NCI-H187 (cell line): ENCODE measurements at regions not wholly inside any gene's neighbourhood (a gene's known extent, or its start where the extent isn't known, plus 50 kb on each side); places are given as distances from the start of the nearest gene placed in this dataset.
"Not testable (repeated sequence)": the region's sequence is repeated elsewhere in the genome, so short reads cannot be mapped to it uniquely, and the experiment has no call there.

Experiments used
- DNase-seq, 2 experiments: peaks; one replicate each; lab custom pipeline; 2025; lab: John Stamatoyannopoulos, UW

DNA sequence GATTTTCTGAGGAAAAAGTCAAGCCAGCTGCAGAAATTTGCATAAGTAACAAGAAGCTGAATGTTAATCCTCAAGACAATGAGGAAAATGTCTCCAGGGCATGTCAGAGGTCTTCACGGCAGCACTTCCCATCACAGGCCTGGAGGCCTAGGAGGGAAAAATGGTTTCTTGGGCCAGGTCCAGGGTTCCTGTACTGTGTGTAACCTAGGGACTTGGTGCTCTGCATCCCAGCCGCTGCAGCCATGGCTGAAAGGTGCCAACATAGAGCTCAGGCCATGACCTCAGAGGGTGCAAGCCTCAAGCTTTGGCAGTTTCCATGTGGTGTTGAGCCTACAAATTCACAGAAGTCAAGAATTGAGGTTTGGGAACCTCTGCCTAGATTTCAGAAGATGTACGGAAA lies 144.1 kb downstream of the AKR1D1 start:
- not testable (repeated sequence) for DNase-seq

DNA sequence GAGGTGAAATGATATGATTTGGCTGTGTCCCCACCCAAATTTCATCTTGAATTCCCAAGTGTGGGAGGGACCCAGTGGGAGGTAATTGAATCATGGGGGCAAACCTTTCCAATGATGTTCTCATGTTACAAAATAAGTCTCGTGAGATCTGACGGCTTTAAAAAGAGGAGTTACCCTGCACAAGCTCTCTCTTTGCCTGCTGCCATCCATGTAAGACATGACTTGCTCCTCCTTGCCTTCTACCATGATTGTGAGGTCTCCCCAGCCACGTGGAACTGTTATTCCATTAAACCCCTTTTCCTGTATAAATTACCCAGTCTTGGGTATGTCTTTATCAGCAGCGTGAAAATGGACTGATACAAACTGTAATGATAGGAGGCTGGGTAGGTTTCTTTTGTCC lies 145.1 kb downstream of the AKR1D1 start:
- not testable (repeated sequence) for DNase-seq

DNA sequence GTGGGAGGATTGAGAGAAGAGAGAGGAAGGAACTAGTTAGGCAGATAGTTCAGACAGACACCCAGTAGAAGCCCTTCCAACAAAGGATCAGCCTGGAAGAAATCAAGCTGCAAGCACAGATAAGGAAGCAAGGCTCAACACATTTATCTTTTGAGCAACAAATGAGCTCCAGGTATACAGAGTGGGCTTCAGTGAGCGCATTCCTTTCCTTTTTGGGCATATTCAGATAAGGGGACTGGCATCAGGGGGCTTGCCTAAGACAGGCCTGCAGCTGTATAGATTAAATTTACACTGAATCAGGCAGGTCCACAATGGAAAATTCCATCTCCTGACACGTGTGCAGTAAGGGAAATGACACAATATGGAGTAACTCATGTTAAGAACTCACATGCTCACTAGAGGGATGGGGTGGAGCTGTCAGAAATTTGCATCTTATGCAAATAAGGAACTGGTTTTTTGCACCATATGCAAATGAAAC lies 147.2 kb downstream of the AKR1D1 start:
- DNase-seq: no peak

DNA sequence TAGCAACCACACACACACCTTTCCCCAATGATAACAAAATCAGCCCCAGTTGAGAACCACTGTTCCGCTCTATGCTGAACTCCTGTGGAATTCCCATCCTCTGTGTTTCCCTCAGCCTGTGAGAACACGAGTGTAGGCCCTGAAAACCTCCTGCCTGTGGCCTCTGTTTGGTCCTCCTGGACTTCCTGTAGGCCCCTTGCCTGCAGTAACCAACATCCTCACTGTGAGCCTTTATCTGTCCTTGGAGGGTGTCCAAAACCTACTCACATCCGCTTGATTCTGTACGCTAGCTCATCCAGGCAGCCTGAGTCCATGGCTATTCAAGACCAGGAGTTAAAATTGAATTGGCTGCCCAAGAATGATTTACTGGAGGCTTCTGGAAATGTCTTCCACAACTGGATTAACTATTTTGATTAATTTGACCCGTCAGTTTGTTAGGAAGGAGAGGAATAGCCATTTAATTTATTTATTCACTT lies 149.8 kb downstream of the AKR1D1 start:
- no peak for DNase-seq

GRCh38 chr7:138226745-138227279 lies 150.6 kb downstream of the AKR1D1 start:
- DNase-seq: no peak

- no peak for DNase-seq
Measured at GRCh38 chr7:138228119-138228518, 151.9 kb downstream of the AKR1D1 start.

DNA sequence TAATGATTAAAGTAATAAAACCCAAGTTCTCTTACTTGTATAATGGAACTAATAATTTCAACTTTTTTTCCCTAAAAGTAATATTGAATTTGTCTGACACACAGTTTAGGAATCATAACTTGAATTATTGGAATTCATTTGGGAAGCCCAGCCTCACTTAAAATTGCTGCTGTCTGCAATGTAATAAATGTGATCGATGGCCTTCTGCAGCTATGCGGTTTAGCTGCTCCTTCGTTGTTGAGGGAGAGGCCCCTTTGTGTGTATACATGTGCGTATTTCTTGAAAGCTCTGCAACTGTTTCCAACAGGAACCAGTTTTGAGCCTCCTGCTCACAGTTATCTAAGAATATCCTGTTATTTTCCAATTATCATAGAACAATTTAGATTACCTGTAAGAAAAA lies 152.5 kb downstream of the AKR1D1 start:
- DNase-seq: no peak

GRCh38 chr7:138233189-138233588 lies 156.9 kb downstream of the AKR1D1 start:
- no peak for DNase-seq

- DNase-seq: no peak
Measured at GRCh38 chr7:138235207-138235606, 158.9 kb downstream of the AKR1D1 start.

DNA sequence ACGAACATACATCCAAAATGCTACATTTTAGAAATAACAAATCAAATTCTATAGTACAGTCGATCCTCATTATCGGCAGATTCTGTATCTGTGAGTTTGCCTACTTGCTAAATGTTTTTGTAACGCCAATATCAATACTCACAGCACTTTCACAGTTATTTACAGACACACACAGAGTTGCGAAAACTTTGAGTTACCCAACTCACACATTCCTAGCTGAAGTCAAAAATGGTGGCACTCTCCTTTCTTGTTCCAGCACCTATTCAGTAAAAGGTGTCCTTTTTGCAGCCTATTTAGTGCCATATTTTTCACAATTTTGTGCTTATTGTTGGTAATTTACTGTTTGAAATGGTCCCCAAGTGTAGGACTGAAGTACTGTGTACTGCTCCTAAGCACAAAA lies 161.7 kb downstream of the AKR1D1 start:
- DNase-seq: no peak

- DNase-seq: no peak
Measured at GRCh38 chr7:138238734-138239659, 162.7 kb downstream of the AKR1D1 start.

- DNase-seq: peak; percentile 21 to 30
Measured at GRCh38 chr7:138243430-138243829, 167.2 kb downstream of the AKR1D1 start.

DNA sequence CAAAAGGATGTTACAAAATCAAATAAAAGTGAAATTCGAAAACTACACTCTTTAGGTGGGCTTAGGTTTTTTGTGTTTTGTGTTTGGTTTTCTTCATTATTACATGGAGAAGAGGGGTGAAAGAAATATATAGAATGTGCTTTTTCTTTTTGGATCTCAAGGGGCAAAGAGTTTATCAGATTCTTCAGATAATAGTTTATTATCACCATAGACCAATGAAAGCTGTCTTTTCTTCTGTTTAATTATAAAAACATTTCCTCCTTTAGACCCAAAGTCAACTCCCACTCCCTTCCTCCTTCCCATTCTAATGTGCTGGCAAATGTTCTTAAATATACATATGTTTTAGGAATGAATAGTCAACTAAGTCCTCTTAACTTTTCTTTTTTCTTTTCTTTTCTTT lies 167.6 kb downstream of the AKR1D1 start:
- DNase-seq: no peak

- DNase-seq: no peak
Measured at GRCh38 chr7:138244606-138245005, 168.3 kb downstream of the AKR1D1 start.

DNA sequence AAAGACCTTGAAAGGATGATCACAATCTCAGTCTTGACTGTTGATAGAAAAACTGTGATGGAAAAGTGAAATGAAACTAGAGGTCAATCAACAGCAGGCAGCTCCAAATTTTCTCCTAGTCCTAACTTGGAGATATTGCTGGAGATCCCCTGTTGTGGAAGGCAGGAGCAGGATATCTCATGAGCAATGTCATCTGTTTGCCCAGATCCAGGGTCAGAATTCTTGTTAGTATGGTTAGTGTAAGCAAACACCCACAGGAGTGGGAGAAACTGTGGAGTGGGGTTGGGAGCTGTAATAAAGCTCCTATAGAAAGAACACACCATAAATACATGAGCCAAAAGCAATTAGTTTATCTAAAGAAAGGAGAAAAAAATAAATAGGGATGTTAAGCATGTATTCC lies 169.0 kb downstream of the AKR1D1 start:
- DNase-seq: no peak

- DNase-seq: no peak
Measured at GRCh38 chr7:138245682-138246081, 169.4 kb downstream of the AKR1D1 start.

GRCh38 chr7:138246428-138246827 lies 170.2 kb downstream of the AKR1D1 start:
- no peak for DNase-seq

- no peak for DNase-seq
Measured at GRCh38 chr7:138247081-138247480, 170.8 kb downstream of the AKR1D1 start.

DNA sequence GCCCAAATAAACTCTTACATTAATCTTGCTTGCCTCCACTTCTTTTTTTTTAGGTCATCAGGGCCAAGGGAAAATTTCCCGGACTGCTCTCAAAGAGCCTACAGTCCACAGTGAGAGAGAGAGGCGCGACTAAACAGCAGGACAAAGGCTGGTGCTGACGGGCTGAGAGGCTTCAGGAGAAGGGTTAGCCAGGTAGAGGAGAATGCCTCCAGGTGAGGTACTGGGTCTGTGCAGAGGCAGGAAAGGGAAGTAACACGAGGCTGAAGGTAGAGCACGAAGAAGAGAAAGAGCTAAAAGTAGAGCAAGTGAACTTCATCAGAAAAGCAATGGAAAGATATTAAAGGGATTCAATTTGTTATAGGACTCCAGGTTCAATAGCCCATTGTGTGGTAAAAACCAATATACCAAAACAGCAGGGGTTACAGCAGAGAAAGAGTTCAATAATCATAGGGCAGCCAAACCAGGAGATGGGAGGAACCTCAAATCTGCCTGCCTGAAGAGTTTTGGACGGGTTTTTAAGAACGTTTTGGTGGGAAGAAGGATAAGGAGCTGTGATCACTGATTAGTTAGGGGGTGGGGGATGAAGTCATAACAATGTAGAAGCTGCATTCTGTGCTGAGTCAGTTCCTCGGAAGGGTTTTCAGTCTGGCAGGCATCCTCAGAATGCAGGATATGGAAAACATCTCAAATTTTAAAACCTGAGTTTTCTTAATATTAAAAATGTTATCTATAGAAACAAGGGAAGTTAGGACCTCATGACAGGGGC lies 171.5 kb downstream of the AKR1D1 start:
- DNase-seq: no peak

GRCh38 chr7:138248609-138249008 lies 172.3 kb downstream of the AKR1D1 start:
- no peak for DNase-seq

GRCh38 chr7:138249975-138250374 lies 173.7 kb downstream of the AKR1D1 start:
- no peak for DNase-seq

GRCh38 chr7:138252666-138253065 lies 176.4 kb downstream of the AKR1D1 start:
- DNase-seq: not testable (repeated sequence)

GRCh38 chr7:138254444-138254843 lies 178.2 kb downstream of the AKR1D1 start:
- no peak for DNase-seq
